ENCODE measurements at regions not wholly inside any gene's neighbourhood (a gene's known extent, or its start where the extent isn't known, plus 50 kb on each side); places are given as distances from the start of the nearest gene placed in this dataset.

DNA sequence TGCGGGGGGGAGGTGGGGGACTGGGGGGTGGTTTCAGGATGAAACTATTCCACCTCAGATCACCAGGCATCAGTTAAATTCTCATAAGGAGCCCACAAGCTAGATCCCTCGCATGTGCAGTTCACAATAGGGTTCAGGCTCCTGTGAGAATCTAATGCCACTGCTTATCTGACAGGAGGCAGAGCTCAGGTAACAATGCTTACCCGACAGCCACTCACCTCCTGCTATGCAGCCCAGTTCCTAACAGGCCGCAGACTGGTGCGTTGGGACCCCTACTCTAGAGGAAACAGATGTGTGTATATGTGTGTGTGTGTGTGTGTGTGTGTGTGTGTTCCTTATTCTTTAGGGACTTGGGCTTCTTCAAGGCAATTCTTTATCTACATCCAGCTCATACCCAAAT is 352.3 kb upstream of the CCNH start:
- no peak for DNase-seq (ENCODE audit: extremely low spot score, unreplicated experiment)
- Mint-ChIP-seq H3K27ac (no peak overlapping the region), H3K4me3 (no peak overlapping the region), H3K36me3 (no peaks in the 10 kb centered on the region), H3K9me3 (no peaks in the 10 kb centered on the region), H3K4me1 (ENCODE audit: unreplicated experiment) (no peaks in the 10 kb centered on the region), H3K27me3 (peaks cover 14% of the 10 kb centered on the region)
- TF ChIP-seq, protein P1, sequence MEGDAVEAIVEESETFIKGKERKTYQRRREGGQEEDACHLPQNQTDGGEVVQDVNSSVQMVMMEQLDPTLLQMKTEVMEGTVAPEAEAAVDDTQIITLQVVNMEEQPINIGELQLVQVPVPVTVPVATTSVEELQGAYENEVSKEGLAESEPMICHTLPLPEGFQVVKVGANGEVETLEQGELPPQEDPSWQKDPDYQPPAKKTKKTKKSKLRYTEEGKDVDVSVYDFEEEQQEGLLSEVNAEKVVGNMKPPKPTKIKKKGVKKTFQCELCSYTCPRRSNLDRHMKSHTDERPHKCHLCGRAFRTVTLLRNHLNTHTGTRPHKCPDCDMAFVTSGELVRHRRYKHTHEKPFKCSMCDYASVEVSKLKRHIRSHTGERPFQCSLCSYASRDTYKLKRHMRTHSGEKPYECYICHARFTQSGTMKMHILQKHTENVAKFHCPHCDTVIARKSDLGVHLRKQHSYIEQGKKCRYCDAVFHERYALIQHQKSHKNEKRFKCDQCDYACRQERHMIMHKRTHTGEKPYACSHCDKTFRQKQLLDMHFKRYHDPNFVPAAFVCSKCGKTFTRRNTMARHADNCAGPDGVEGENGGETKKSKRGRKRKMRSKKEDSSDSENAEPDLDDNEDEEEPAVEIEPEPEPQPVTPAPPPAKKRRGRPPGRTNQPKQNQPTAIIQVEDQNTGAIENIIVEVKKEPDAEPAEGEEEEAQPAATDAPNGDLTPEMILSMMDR (conservative IDR thresholded peaks at IDR 0.05) = no peak

DNA sequence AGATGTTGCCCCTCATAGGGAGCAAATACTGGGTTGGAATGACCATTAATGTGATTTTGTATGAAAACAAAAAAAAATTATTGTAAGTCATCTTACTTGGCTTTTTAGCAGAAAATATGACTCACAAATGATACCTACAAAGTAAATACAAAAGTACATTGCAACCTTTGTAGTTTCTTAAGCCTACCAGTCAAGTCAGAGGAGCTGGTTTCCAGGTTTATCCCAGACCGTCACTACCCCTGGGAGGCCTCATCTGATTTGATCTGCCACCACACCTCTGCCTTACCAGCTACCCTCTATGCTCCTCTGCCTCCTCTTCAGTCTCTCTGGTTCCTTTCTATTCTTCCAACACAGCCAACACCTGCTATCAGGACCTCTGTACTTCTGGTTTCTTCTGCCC is 349.9 kb upstream of the CCNH start:
- no peaks in the 10 kb centered on the region for H3K36me3 Mint-ChIP-seq
- TF ChIP-seq, protein P1 (conservative IDR thresholded peaks at IDR 0.05) = no peak
- no peak for DNase-seq (ENCODE audit: extremely low spot score, unreplicated experiment)
- H3K4me3 Mint-ChIP-seq = no peak overlapping the region
- no peaks in the 10 kb centered on the region for H3K9me3 Mint-ChIP-seq
- no peaks in the 10 kb centered on the region for H3K4me1 Mint-ChIP-seq (ENCODE audit: unreplicated experiment)
- H3K27ac Mint-ChIP-seq = no peak overlapping the region
- H3K27me3 Mint-ChIP-seq = no peaks in the 10 kb centered on the region

DNA sequence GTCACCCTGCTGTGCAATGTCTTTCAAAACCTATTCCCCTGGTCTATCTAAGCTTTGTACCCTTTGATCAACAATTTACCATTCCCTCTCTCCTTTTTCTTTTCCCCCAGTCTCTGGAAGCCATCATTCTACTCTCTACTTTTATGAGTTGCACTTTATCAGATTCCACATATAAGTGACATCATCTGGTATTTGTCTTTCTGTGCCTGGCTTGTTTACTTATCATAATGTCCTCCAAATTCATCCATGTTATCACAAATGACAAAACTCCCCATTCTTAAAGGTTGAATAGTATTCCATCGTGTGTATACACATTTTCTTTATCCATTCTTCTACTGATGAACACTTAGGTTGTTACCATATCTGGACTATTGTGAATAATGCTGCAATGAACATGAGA is 344.2 kb upstream of the CCNH start:
- Mint-ChIP-seq H3K27me3 (peaks cover 5% of the 10 kb centered on the region), H3K9me3 (no peaks in the 10 kb centered on the region), H3K27ac (no peak overlapping the region), H3K4me3 (no peak overlapping the region), H3K36me3 (no peaks in the 10 kb centered on the region), H3K4me1 (ENCODE audit: unreplicated experiment) (no peaks in the 10 kb centered on the region)
- no peak for DNase-seq (ENCODE audit: extremely low spot score, unreplicated experiment)
- TF ChIP-seq, protein P1 (conservative IDR thresholded peaks at IDR 0.05) = no peak

DNA sequence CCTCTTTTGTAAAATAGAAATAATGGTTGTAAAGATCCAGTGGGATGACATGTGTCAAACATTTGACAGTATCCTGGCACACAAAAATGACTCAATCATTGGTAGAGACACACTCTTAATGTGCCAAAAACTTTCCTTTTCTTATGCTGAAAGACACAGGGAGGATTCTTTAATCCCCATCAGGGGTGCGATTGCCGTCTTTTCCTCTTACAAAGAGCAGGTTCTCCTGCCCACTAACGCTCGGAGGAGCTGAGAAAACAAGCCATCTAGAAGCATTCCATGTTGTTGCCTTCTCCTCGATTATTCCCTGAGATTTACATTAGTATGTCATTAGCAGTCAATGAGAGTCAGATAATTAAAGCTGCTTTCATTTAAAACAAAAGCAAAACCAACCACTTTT is 342.6 kb upstream of the CCNH start:
- Mint-ChIP-seq H3K4me1 (ENCODE audit: unreplicated experiment) (no peaks in the 10 kb centered on the region), H3K27ac (no peak overlapping the region), H3K4me3 (no peak overlapping the region), H3K27me3 (peaks cover 5% of the 10 kb centered on the region), H3K36me3 (no peaks in the 10 kb centered on the region), H3K9me3 (no peaks in the 10 kb centered on the region)
- TF ChIP-seq, protein P1 (conservative IDR thresholded peaks at IDR 0.05) = no peak
- no peak for DNase-seq (ENCODE audit: extremely low spot score, unreplicated experiment)

DNA sequence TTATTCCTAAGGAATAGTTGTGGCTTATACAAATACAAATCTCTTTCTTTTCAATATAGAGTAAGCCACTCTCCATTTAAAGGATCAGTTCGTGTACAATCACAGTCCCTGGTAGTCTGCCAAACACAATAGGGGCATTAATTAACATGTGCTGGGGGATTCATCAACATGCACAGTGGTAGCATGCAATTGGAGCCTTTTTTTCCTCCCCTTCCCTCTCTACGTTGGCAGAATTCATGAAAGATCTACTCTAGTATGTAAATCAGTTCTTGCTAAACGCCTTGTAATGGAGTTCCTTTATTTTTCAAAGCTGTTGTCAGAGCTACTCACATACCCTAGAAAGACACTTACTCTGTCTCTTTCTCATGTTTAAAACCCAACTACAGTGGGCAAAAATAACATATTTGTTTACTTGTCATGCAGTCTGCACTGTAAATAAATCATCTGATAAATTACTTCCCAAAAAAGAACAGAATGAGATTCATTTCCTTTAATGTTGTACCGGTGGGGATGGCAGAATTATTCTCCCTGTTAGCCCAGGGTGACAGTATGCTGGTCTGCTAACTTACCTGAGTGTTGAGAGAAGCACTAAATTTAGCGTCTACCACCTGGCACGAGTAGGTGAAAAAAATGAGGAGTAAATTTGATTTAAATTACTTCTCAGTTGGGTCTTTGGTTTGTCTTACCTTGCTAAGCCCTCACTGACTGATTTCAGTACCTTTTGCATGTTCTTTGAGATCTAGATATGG is 341.5 kb upstream of the CCNH start:
- TF ChIP-seq, protein P1 (conservative IDR thresholded peaks at IDR 0.05) = no peak
- no peak overlapping the region for H3K4me3 Mint-ChIP-seq
- H3K9me3 Mint-ChIP-seq = no peaks in the 10 kb centered on the region
- no peaks in the 10 kb centered on the region for H3K4me1 Mint-ChIP-seq (ENCODE audit: unreplicated experiment)
- H3K27ac Mint-ChIP-seq = no peak overlapping the region
- H3K36me3 Mint-ChIP-seq = no peaks in the 10 kb centered on the region
- no peak for DNase-seq (ENCODE audit: extremely low spot score, unreplicated experiment)
- peaks cover 5% of the 10 kb centered on the region for H3K27me3 Mint-ChIP-seq

Measured in type B pancreatic cell (in vitro differentiated cells).